B cell (primary cell): ENCODE measurements at regions not wholly inside any gene's neighbourhood (a gene's known extent, or its start where the extent isn't known, plus 50 kb on each side); places are given as distances from the start of the nearest gene placed in this dataset.

Experiments
- CTCF ChIP-seq: fragments of 200-600 bp; IDR thresholded peaks from one replicate; pipeline ENCODE4 v1.8.0; 2022; ENCODE audit warnings: antibody characterized with exemption, mild to moderate bottlenecking
- EZH2 ChIP-seq: IDR thresholded peaks from 2 replicates; pipeline ENCODE4 v1.6.1; 2012; ENCODE audit warnings: borderline replicate concordance, low read depth, mild to moderate bottlenecking, moderate library complexity, low read length; ENCODE audit not compliant: insufficient read depth, poor library complexity, severe bottlenecking

DNA sequence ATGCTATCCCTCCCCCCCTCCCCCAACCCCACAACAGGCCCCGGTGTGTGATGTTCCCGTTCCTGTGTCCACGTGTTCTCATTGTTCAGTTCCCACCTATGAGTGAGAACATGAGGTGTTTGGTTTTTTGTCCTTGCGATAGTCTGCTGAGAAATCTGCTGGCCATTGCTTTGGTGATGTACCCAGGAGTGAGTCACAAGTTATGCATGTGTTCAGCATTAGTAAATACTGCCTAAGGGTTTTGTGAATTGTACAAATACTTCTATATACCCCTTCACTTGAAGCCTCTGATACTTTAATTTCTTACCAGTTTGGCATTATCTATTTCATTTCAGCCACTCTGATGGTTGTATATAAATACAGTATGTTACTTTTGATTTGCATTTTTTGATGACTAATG, 711.3 kb upstream of the GJE1 start:
- TF ChIP-seq CTCF (no peak), EZH2 (no peak)
